Transverse colon (tissue), 4 donors: ENCODE measurements at regions not wholly inside any gene's neighbourhood (a gene's known extent, or its start where the extent isn't known, plus 50 kb on each side); places are given as distances from the start of the nearest gene placed in this dataset.
"Not testable (repeated sequence)": the region's sequence is repeated elsewhere in the genome, so short reads cannot be mapped to it uniquely, and the experiment has no call there.

Experiments used
- DNase-seq: peaks from one replicate; pipeline ENCODE4 v3.0.0-alpha.2; 2019
- H3K27ac ChIP-seq, 4 donors: fragments of 200-600 bp; sonication (generic); 2 replicates each; pipeline ENCODE4 v1.5.1; 2016 to 2018; ENCODE audit warnings: inconsistent platforms in 4 of 4
- H3K27me3 ChIP-seq: fragments of 200-600 bp; sonication (generic); 2 replicates; pipeline ENCODE4 v1.5.1; 2017; ENCODE audit warnings: inconsistent platforms
- H3K36me3 ChIP-seq, 4 donors: fragments of 200-600 bp; sonication (generic); 2 replicates each; pipeline ENCODE4 v1.5.1; 2017 to 2019; ENCODE audit warnings: inconsistent platforms in 4 of 4
- H3K4me1 ChIP-seq, 4 donors: fragments of 200-600 bp; sonication (generic); 2 replicates each; pipeline ENCODE4 v1.5.1; 2017 to 2020; ENCODE audit warnings: inconsistent platforms in 4 of 4
- H3K4me3 ChIP-seq, 4 donors: fragments of 200-600 bp; sonication (generic); 1 replicate in 1 of 4; 2 replicates in 3 of 4; pipeline versions ENCODE4 v1.5.1 to v1.6.1; 2017 to 2019; ENCODE audit warnings: inconsistent platforms in 4 of 4
- H3K9me3 ChIP-seq, 2 donors: fragments of 200-600 bp; sonication (generic); 2 replicates each; pipeline ENCODE4 v1.5.1; 2017 to 2019; ENCODE audit warnings: inconsistent platforms in 2 of 2
- CTCF ChIP-seq, 5 experiments: fragments of 200-600 bp in 3 of 5; fragments of 450-650 bp in 2 of 5; sonication (generic) in 3 of 5; IDR thresholded peaks; 1 replicate in 2 of 5; 2 replicates in 3 of 5; pipeline ENCODE4 v1.5.1; 2016 to 2017; ENCODE audit warnings: antibody characterized with exemption in 5 of 5, inconsistent platforms in 3 of 5, mild to moderate bottlenecking in 2 of 5, moderate library complexity in 1 of 5
- EP300 ChIP-seq: sonication (generic); formaldehyde crosslinking; IDR thresholded peaks from one replicate; pipeline ENCODE4 v1.6.1; 2017; ENCODE audit warnings: antibody characterized with exemption, low read depth
- POLR2A ChIP-seq: fragments of 450-650 bp; IDR thresholded peaks from one replicate; pipeline ENCODE4 v1.6.1; 2016; ENCODE audit warnings: antibody characterized with exemption, mild to moderate bottlenecking, moderate library complexity
- POLR2AphosphoS5 ChIP-seq, 3 donors: sonication (generic); formaldehyde crosslinking; IDR thresholded peaks; one replicate each; pipeline ENCODE4 v1.6.1; 2016; ENCODE audit warnings: antibody characterized with exemption in 3 of 3
- WGBS, 2 donors: methylation state at CpG; one replicate each; pipeline ENCODE4 v1.1.5; 2018; ENCODE audit warnings: low coverage in 1 of 2; 5-methylcytosine and 5-hydroxymethylcytosine counted together
- in situ Hi-C, 4 donors: fragments of 200-750 bp; cut with MboI; loops; one replicate each; pipeline versions ENCODE4 v1.15.0 to v1.15.1; 2017; ENCODE audit warnings: low sequenced_read_pairs in 3 of 4, low pct_ligation_motif_present in 1 of 4, low pct_unique_long_range_greater_than_20kb in 1 of 4
- intact Hi-C: fragments of 100-400 bp; cut with DNase I; formaldehyde crosslinking; loops from one replicate; pipeline ENCODE4 v1.15.1; 2023; ENCODE audit warnings: low total_unique reads

- Histone ChIP-seq H3K4me1 (no peaks in the 10 kb centered on the region), H3K9me3 (peaks cover 4 to 10% of the 10 kb centered on the region in 2 donors), H3K27ac (no peak overlapping the region), H3K27me3 (no peaks in the 10 kb centered on the region), H3K36me3 (no peaks in the 10 kb centered on the region), H3K4me3 (no peak overlapping the region)
- TF ChIP-seq EP300 = no peak
- TF ChIP-seq POLR2A = no peak
- no peak for TF ChIP-seq CTCF (IDR thresholded peaks at IDR 0.05)
- no peak for TF ChIP-seq POLR2AphosphoS5 (IDR thresholded peaks at IDR 0.05)
- WGBS, 2 donors = 84 to 94% methylated on average over 2 to 5 of the region's 5 CpGs
- intact Hi-C loops (no loop called here), in situ Hi-C loops (no loop called here)
- no peak for DNase-seq
Observed at GRCh38 chr2:152278526-152278925, 56.4 kb upstream of the FMNL2 start.

- H3K36me3 ChIP-seq, H3K4me3 ChIP-seq, intact Hi-C loops, DNase-seq, in situ Hi-C loops, H3K4me1 ChIP-seq, H3K9me3 ChIP-seq, H3K27ac ChIP-seq, H3K27me3 ChIP-seq: not testable (repeated sequence)
- 70 to 80% methylated on average over 1 to 2 of the region's 2 CpGs for WGBS, 2 donors
Observed at GRCh38 chr2:152279367-152279766, 55.6 kb upstream of the FMNL2 start.

GRCh38 chr2:152280780-152281179 is 54.2 kb upstream of the FMNL2 start:
- intact Hi-C loops = no loop called here
- H3K9me3 ChIP-seq = no peaks in the 10 kb centered on the region
- 86 to 100% methylated on average over 1 to 2 of the region's 2 CpGs for WGBS, 2 donors
- TF ChIP-seq POLR2A (no peak), POLR2AphosphoS5 (IDR thresholded peaks at IDR 0.05) (no peak), EP300 (no peak), CTCF (IDR thresholded peaks at IDR 0.05) (no peak)
- H3K27ac ChIP-seq = no peak overlapping the region
- in situ Hi-C loops = no loop called here
- no peaks in the 10 kb centered on the region for H3K27me3 ChIP-seq
- no peaks in the 10 kb centered on the region for H3K4me1 ChIP-seq
- H3K36me3 ChIP-seq = no peaks in the 10 kb centered on the region
- DNase-seq = no peak
- H3K4me3 ChIP-seq = no peak overlapping the region

- TF ChIP-seq CTCF (IDR thresholded peaks at IDR 0.05) (no peak), POLR2A (no peak), EP300 (no peak), POLR2AphosphoS5 (IDR thresholded peaks at IDR 0.05) (no peak)
- intact Hi-C loops (no loop called here), in situ Hi-C loops (no loop called here)
- H3K4me3 ChIP-seq = no peak overlapping the region
- no peaks in the 10 kb centered on the region for H3K36me3 ChIP-seq
- no peak for DNase-seq
- H3K27ac ChIP-seq = no peak overlapping the region
- H3K9me3 ChIP-seq = no peaks in the 10 kb centered on the region
- no peaks in the 10 kb centered on the region for H3K27me3 ChIP-seq
- no peaks in the 10 kb centered on the region for H3K4me1 ChIP-seq
- WGBS, 2 donors = 53 to 83% methylated on average over 1 of the region's 1 CpG
Observed at GRCh38 chr2:152283392-152283791, 51.6 kb upstream of the FMNL2 start.

- 89 to 95% methylated on average over 2 of the region's 2 CpGs for WGBS, 2 donors
- intact Hi-C loops (no loop called here), in situ Hi-C loops (no loop called here)
- Histone ChIP-seq H3K4me1 (no peaks in the 10 kb centered on the region), H3K36me3 (no peaks in the 10 kb centered on the region), H3K27ac (no peak overlapping the region), H3K9me3 (no peaks in the 10 kb centered on the region), H3K4me3 (no peak overlapping the region), H3K27me3 (no peaks in the 10 kb centered on the region)
- no peak for DNase-seq
- TF ChIP-seq EP300 (no peak), POLR2A (no peak), CTCF (IDR thresholded peaks at IDR 0.05) (no peak), POLR2AphosphoS5 (IDR thresholded peaks at IDR 0.05) (no peak)
Observed at GRCh38 chr2:152284398-152284797, 50.6 kb upstream of the FMNL2 start.
